ENCODE measurements at regions not wholly inside any gene's neighbourhood (a gene's known extent, or its start where the extent isn't known, plus 50 kb on each side); places are given as distances from the start of the nearest gene placed in this dataset.
"Not testable (repeated sequence)": the region's sequence is repeated elsewhere in the genome, so short reads cannot be mapped to it uniquely, and the experiment has no call there.

- no peak for DNase-seq
Observed at GRCh38 chr20:51305316-51306052, 237.0 kb downstream of the NFATC2 start.

DNA sequence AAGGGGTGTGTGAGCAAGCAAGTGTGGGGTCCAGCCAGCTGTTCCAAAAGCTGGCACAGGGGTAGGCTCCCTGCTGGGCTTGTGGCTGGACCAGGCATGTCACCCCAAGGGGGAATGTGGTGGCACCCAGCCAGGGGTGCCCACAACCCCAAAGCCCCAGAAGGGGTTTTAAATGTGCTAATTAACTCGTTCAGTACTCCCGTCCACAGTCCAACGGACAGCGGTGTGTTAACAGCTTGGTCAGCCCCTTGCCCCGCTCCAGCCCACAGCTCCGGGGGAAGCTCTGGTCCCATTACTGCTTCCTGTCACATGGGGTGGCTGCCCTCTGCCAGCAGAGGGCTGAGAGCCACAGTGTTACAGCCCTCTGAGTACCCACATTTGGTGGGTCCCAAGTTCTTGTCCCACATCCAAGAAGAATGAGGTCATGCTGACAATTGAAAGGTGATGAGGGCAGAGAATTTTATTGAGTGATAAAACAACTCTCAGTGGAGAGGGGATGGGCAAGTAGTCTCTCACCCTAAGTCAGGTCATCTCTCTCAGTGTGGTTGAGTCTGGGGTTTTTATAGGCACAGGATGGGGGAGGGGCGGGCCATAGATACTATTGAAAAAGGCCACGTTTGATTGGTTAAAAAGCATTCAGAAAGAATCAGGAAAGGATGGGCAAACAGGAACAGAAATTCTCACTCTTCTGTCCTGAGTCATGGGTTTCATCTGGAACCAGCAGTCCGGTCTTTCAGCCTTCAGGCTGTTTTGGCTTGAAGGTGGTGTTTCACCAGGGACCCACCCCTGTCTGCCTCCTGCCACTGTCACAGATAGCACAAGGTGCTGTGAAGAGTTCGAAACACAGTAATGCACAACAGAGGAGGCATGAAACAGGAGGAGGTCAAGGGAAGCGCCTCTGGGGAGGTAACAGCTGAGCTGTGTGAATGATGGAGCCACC, 238.5 kb downstream of the NFATC2 start:
- DNase-seq, result no peak

- DNase-seq, result no peak
Observed at GRCh38 chr20:51301026-51301425, 241.5 kb downstream of the NFATC2 start.

GRCh38 chr20:51300104-51300503, 242.4 kb downstream of the NFATC2 start:
- DNase-seq, result no peak

DNA sequence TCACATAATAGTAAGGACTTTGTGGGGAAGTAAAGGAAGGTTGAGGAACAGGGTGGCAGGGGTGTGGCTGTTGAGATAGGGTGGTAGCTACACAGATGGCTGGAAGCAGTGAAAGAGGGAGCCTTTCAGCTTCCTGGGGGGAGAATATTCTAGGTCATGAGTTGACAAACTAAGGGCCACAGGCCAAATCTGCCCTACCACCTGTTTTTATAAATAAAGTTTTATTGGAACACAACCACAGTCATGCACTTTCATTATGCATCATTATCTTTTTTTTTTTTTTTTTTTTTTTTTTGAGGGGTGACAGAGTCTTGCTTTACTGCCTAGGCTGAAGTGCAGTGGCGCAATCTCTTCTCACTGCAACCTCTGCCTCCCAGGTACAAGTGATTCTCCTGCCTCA, 243.1 kb downstream of the NFATC2 start:
- DNase-seq, result no peak

- DNase-seq, result no peak
Observed at GRCh38 chr20:51298141-51298749, 244.3 kb downstream of the NFATC2 start.

GRCh38 chr20:51287628-51288413, 254.7 kb downstream of the NFATC2 start:
- DNase-seq, result no peak

- DNase-seq, result no peak
Observed at GRCh38 chr20:51286758-51287157, 255.8 kb downstream of the NFATC2 start.

DNA sequence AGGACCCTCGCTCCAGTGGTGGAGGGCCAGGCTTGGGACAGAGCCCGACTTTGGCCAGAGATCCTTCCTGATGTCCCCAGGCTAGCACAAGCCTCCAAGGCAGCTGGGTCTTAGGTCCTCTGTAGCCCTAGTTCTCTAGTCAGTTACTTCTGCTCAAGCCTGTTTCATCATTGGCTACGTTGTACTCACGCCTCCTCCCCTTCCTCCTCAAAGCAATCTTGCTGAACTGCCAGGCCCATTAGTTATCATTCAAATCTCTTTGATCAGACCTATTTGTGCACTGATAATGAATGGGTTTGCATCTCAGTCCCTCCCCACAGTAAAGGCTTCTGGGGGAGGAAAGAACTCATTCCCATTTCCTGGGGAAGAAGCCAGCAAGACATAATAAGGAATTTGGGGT, 256.8 kb downstream of the NFATC2 start:
- DNase-seq, result no peak

DNA sequence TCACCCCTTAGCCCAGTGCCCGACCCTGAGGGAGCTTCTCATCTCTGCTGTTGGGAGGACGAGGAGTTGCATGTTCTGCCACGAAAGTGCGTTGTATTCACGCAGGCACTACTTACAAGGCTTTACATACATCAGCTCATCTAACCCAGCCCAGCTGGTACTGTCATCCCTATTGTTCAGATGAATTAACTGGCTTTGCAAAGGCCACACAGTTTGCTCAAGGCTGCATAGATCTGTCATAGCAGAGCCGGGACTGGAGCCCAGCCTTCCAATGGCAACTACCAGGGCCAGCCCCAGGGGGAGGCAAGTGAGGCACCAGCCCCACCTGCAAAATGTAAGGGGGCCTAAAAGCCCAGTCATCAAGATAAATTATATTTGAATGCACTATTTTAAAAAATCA, 257.6 kb downstream of the NFATC2 start:
- DNase-seq, result no peak

GRCh38 chr20:51284176-51284575, 258.3 kb downstream of the NFATC2 start:
- DNase-seq, result no peak

DNA sequence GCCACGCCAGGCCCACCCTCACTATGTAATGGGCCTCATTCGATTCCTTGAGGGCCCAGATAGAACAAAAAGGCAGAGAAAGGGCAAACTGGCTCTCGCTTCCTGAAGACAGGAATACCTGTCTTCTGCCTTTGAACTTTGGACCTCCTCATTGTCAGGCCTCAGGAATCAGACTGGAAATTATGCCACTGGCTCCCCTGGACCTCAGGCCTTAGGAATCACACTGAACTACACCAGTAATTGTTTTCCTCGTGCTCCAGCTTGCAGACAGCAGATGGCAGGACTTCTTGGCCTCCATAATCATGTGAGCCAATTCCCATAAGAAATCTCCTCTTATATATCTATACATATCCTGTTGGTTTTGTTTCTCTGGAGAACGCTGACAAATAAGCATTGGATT, 258.6 kb upstream of the KCNG1 start:
- DNase-seq, result no peak

DNA sequence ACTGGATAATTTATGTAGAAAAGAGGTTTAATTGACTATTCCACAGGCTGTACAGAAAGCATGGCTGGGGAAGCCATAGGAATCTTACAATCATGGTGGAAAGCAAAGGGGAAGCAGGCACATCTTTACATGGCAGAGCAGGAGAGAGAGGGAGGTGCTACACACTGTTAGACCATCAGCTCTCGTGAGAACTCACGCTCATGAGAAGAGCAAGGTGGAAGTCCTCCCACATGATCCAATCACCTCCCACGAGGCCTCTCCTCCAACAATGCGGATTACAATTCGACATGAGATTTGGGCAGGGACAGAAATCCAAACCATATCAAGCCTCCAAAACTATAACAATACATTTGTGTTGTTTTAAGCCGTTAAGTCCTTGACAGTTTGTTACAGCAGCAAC, 257.1 kb upstream of the KCNG1 start:
- no peak for DNase-seq

GRCh38 chr20:51277961-51278360, 255.1 kb upstream of the KCNG1 start:
- DNase-seq, result no peak

DNA sequence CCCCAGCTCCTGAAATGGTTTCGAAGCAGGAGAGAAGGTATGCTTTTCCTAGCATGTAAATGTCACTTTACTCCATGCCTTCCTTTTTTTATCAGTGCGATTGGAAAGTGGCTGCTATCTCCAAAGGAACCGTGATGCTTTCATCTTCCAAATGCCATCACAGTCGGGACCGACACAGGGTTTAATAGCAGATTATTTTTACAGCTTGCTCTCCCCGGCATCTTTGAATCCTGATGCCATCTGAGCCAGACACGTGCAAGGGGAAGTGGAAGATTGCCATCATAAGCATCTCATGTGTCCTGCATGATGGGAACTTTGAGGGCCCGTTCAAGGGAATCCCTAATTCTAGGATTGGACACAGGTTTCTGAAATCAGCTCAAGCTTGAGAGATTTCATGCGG, 253.4 kb upstream of the KCNG1 start:
- no peak for DNase-seq

GRCh38 chr20:51275826-51276225, 252.9 kb upstream of the KCNG1 start:
- no peak for DNase-seq

DNA sequence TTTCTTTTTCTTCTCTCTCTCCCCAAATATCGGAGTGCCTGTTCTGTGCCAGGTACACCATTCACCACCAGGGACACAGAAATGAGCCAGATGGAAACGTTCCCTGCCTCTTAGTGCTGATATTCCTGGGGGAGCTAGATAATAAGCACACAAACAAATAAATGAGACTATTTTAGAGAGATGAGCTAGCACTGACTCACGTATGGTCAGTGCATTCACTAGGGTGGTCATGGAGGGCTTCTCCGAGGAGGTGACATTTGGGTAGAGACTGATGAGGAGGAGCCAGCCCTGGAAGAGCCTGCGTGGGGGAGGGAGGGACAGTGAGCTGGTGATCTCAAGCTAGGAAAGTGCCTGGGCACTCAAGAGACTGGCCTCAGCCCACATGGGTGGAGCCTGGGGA, 252.3 kb upstream of the KCNG1 start:
- no peak for DNase-seq

- no peak for DNase-seq
Observed at GRCh38 chr20:51272401-51272800, 249.5 kb upstream of the KCNG1 start.

DNA sequence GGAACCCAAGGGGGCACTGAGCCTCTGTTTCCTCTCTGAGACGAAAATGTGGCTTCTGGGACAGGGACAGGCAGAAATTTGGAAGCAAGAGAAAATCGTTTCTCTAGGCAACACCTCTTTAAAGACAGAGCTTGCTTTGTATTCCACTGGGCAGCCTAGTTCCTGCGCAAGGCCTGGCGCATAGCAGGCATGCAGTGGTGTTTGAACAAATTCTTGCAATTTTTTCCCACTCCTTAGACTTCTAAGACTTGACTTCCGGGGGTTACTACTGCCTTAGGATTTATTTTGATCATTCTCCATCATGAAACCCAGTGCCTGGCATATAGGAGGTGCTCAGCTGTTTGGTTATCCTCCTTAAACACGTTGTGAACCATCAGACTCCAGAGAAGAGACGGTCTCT, 249.0 kb upstream of the KCNG1 start:
- no peak for DNase-seq

GRCh38 chr20:51271289-51271688, 248.4 kb upstream of the KCNG1 start:
- not testable (repeated sequence) for DNase-seq

DNA sequence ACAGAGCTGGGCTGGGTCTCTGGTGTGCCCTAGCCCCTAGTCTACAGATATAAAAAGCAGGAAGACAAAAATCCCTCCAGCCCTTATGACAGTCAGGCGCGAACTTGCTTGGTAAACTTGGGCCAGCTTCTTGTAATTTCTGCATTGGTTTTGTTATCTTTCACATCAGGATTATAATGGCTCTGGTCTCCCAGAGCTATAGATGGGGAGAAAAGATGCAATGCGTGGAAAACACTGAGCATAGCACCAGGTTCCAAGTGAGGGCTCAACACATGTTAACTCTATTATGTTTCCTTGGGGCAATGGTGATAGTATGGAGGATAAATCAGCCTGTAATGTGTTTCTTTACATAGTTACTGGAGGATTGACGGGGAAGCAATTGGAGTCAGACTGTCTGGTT, 246.8 kb upstream of the KCNG1 start:
- DNase-seq, result no peak

DNA sequence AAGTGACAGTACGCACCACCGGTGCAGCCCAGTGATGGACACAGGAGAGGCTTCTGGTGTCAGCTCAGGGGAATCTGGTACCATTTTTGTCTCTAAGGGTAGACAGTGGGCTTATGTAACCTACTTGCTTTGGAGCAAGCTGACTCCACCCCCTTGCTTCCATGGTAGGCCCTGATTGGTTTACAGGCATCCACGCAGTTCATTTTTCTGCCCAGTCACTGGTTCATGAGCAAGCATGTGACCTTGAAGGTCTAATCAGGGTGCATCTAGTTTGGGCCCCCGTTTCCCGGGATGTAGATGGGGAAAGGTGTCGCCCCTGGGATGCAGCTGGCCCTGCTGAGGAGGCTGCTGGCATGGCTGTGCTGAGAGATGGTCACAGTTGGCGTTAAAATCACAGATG, 244.8 kb upstream of the KCNG1 start:
- DNase-seq, result no peak

GRCh38 chr20:51266353-51266752, 243.4 kb upstream of the KCNG1 start:
- no peak for DNase-seq
